OCI-M1 (cell line): ENCODE measurements at regions not wholly inside any gene's neighbourhood (a gene's known extent, or its start where the extent isn't known, plus 50 kb on each side); places are given as distances from the start of the nearest gene placed in this dataset.
"Not testable (repeated sequence)": the region's sequence is repeated elsewhere in the genome, so short reads cannot be mapped to it uniquely, and the experiment has no call there.

Experiments
- DNase-seq: peaks from one replicate; lab custom pipeline; 2025; lab: John Stamatoyannopoulos, UW

- peak; percentile 92 for DNase-seq
Observed at GRCh38 chr2:175418224-175418835, 236.8 kb upstream of the ATP5MC3 start.

GRCh38 chr2:175414882-175415487 is 233.5 kb upstream of the ATP5MC3 start:
- DNase-seq: peak; percentile 84

- DNase-seq: no peak
Observed at GRCh38 chr2:175414191-175414881, 232.8 kb upstream of the ATP5MC3 start.

GRCh38 chr2:175410941-175411340 is 229.4 kb upstream of the ATP5MC3 start:
- not testable (repeated sequence) for DNase-seq

- DNase-seq: peak; percentile 24
Observed at GRCh38 chr2:175404839-175405238, 223.3 kb upstream of the ATP5MC3 start.

GRCh38 chr2:175403599-175404221 is 222.2 kb upstream of the ATP5MC3 start:
- DNase-seq: no peak

- DNase-seq: no peak
Observed at GRCh38 chr2:175402571-175402970, 221.1 kb upstream of the ATP5MC3 start.

- no peak for DNase-seq
Observed at GRCh38 chr2:175401956-175402469, 220.5 kb upstream of the ATP5MC3 start.

- DNase-seq: no peak
Observed at GRCh38 chr2:175400975-175401374, 219.5 kb upstream of the ATP5MC3 start.

GRCh38 chr2:175399326-175399725 is 217.8 kb upstream of the ATP5MC3 start:
- no peak for DNase-seq

- DNase-seq: no peak
Observed at GRCh38 chr2:175398848-175399247, 217.3 kb upstream of the ATP5MC3 start.

GRCh38 chr2:175396696-175397095 is 215.2 kb upstream of the ATP5MC3 start:
- DNase-seq: no peak

GRCh38 chr2:175393851-175394250 is 212.3 kb upstream of the ATP5MC3 start:
- DNase-seq: no peak

- DNase-seq: no peak
Observed at GRCh38 chr2:175383286-175383685, 201.8 kb upstream of the ATP5MC3 start.

GRCh38 chr2:175373729-175374128 is 192.2 kb upstream of the ATP5MC3 start:
- DNase-seq: no peak

GRCh38 chr2:175372704-175373701 is 191.5 kb upstream of the ATP5MC3 start:
- DNase-seq: no peak

GRCh38 chr2:175371378-175371777 is 189.9 kb upstream of the ATP5MC3 start:
- no peak for DNase-seq

GRCh38 chr2:175366815-175367214 is 185.3 kb upstream of the ATP5MC3 start:
- DNase-seq: peak; percentile 72

GRCh38 chr2:175363699-175364098 is 182.2 kb upstream of the ATP5MC3 start:
- DNase-seq: no peak

- DNase-seq: no peak
Observed at GRCh38 chr2:175362331-175362730, 180.8 kb upstream of the ATP5MC3 start.

GRCh38 chr2:175359710-175360109 is 178.2 kb upstream of the ATP5MC3 start:
- peak; percentile 42 for DNase-seq
